ENCODE measurements at regions not wholly inside any gene's neighbourhood (a gene's known extent, or its start where the extent isn't known, plus 50 kb on each side); places are given as distances from the start of the nearest gene placed in this dataset.

DNA sequence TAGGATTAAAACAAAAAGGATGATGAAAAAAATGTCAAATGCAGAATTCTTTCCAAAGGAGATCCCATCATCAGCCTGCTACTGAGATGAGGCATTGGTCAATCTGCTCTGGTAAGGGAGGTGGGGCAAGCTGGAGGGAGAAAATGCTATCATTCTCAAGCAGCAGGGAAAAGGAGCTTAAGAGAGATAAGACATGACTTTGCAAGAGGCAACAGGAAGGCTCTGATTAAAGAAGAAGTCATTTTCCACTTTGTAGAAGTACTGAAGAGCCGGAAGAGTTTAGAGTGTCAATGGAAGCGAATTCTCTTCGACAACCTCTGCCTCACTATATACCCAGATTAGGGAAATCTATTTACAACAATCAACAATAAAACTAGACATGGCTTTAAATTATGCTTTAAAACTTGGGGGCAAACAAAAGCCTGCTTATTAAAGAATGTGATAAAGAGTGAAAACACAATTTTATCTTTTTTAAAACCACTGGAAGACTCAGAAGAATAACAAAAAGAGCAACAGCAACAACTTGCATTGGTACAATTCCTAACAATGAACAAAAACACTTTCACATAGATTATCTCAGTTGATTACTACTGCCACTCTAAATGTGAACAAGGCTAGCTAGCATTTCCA lies 81.8 kb upstream of the NANOGP8 start (continued):
- TF ChIP-seq, protein P1, sequence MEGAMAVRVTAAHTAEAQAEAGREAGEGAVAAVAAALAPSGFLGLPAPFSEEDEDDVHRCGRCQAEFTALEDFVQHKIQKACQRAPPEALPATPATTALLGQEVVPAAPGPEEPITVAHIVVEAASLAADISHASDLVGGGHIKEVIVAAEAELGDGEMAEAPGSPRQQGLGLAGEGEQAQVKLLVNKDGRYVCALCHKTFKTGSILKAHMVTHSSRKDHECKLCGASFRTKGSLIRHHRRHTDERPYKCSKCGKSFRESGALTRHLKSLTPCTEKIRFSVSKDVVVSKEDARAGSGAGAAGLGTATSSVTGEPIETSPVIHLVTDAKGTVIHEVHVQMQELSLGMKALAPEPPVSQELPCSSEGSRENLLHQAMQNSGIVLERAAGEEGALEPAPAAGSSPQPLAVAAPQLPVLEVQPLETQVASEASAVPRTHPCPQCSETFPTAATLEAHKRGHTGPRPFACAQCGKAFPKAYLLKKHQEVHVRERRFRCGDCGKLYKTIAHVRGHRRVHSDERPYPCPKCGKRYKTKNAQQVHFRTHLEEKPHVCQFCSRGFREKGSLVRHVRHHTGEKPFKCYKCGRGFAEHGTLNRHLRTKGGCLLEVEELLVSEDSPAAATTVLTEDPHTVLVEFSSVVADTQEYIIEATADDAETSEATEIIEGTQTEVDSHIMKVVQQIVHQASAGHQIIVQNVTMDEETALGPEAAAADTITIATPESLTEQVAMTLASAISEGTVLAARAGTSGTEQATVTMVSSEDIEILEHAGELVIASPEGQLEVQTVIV (CRISPR knock-in tag; IDR thresholded peaks at IDR 0.05; ENCODE audit: borderline replicate concordance), result no peak
- TF ChIP-seq, protein P2, sequence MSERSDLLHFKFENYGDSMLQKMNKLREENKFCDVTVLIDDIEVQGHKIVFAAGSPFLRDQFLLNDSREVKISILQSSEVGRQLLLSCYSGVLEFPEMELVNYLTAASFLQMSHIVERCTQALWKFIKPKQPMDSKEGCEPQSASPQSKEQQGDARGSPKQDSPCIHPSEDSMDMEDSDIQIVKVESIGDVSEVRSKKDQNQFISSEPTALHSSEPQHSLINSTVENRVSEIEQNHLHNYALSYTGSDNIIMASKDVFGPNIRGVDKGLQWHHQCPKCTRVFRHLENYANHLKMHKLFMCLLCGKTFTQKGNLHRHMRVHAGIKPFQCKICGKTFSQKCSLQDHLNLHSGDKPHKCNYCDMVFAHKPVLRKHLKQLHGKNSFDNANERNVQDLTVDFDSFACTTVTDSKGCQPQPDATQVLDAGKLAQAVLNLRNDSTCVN (CRISPR knock-in tag; IDR thresholded peaks at IDR 0.05), result no peak
- TF ChIP-seq, protein P3, sequence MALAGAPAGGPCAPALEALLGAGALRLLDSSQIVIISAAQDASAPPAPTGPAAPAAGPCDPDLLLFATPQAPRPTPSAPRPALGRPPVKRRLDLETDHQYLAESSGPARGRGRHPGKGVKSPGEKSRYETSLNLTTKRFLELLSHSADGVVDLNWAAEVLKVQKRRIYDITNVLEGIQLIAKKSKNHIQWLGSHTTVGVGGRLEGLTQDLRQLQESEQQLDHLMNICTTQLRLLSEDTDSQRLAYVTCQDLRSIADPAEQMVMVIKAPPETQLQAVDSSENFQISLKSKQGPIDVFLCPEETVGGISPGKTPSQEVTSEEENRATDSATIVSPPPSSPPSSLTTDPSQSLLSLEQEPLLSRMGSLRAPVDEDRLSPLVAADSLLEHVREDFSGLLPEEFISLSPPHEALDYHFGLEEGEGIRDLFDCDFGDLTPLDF (CRISPR knock-in tag; IDR thresholded peaks at IDR 0.05), result no peak
- TF ChIP-seq EP400 (IDR thresholded peaks at IDR 0.05), result peak; percentile 44
- no peak for TF ChIP-seq SIN3A (IDR thresholded peaks at IDR 0.05; ENCODE audit: borderline replicate concordance in 2 of 2, control insufficient read depth in 1 of 2, low read depth in 2 of 2, low read length in 2 of 2)
- no peak for TF ChIP-seq ZNF217 (CRISPR knock-in tag; IDR thresholded peaks at IDR 0.05)
- TF ChIP-seq MAFF (IDR thresholded peaks at IDR 0.05; ENCODE audit: low read length), result peak; percentile 77
- TF ChIP-seq RBBP5 (IDR thresholded peaks at IDR 0.05; ENCODE audit: borderline replicate concordance, insufficient read depth, low read length, poor library complexity, severe bottlenecking), result peak; percentile 44
- TF ChIP-seq ZNF239 (CRISPR knock-in tag; IDR thresholded peaks at IDR 0.05), result peak; percentile 32; the same call in 1 of the 2 replicates
- no peak for TF ChIP-seq HNRNPLL (IDR thresholded peaks at IDR 0.05; ENCODE audit: low read depth, low read length, poor library complexity, severe bottlenecking)
- no peak for TF ChIP-seq DNMT1 (IDR thresholded peaks at IDR 0.05)
- no peak for TF ChIP-seq ZNF57 (CRISPR knock-in tag; IDR thresholded peaks at IDR 0.05)
- TF ChIP-seq STAG1 (CRISPR knock-in tag; IDR thresholded peaks at IDR 0.05; ENCODE audit: borderline replicate concordance), result no peak
- TF ChIP-seq, protein P4, sequence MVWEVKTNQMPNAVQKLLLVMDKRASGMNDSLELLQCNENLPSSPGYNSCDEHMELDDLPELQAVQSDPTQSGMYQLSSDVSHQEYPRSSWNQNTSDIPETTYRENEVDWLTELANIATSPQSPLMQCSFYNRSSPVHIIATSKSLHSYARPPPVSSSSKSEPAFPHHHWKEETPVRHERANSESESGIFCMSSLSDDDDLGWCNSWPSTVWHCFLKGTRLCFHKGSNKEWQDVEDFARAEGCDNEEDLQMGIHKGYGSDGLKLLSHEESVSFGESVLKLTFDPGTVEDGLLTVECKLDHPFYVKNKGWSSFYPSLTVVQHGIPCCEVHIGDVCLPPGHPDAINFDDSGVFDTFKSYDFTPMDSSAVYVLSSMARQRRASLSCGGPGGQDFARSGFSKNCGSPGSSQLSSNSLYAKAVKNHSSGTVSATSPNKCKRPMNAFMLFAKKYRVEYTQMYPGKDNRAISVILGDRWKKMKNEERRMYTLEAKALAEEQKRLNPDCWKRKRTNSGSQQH (CRISPR knock-in tag; IDR thresholded peaks at IDR 0.05), result 0 out of 2 replicates have a peak, but pooled peaks have one; percentile 43
- no peak for TF ChIP-seq ZNF444 (CRISPR knock-in tag; IDR thresholded peaks at IDR 0.05)
- TF ChIP-seq SUPT5H (IDR thresholded peaks at IDR 0.05), result peak; percentile 47; the same call in 1 of the 2 replicates
- no peak for TF ChIP-seq ZC3H8 (IDR thresholded peaks at IDR 0.05)
- TF ChIP-seq MCM5 (IDR thresholded peaks at IDR 0.05; ENCODE audit: low read depth), result no peak
- TF ChIP-seq KAT2B (IDR thresholded peaks at IDR 0.05; ENCODE audit: low read depth, low read length), result no peak
- TF ChIP-seq, protein P5, sequence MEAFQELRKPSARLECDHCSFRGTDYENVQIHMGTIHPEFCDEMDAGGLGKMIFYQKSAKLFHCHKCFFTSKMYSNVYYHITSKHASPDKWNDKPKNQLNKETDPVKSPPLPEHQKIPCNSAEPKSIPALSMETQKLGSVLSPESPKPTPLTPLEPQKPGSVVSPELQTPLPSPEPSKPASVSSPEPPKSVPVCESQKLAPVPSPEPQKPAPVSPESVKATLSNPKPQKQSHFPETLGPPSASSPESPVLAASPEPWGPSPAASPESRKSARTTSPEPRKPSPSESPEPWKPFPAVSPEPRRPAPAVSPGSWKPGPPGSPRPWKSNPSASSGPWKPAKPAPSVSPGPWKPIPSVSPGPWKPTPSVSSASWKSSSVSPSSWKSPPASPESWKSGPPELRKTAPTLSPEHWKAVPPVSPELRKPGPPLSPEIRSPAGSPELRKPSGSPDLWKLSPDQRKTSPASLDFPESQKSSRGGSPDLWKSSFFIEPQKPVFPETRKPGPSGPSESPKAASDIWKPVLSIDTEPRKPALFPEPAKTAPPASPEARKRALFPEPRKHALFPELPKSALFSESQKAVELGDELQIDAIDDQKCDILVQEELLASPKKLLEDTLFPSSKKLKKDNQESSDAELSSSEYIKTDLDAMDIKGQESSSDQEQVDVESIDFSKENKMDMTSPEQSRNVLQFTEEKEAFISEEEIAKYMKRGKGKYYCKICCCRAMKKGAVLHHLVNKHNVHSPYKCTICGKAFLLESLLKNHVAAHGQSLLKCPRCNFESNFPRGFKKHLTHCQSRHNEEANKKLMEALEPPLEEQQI (IDR thresholded peaks at IDR 0.05), result peak; percentile 94
